ENCODE measurements at regions not wholly inside any gene's neighbourhood (a gene's known extent, or its start where the extent isn't known, plus 50 kb on each side); places are given as distances from the start of the nearest gene placed in this dataset.

- H3K4me3 ChIP-seq (replicated peaks in 1 of 2; ENCODE audit: low read depth in 2 of 2, low read length in 2 of 2), result no peak overlapping the region
- no peak for TF ChIP-seq CTCF (IDR thresholded peaks at IDR 0.05; ENCODE audit: low read depth, low read length)
- no peak for DNase-seq (ENCODE audit: low read depth in 2 of 2)
Observed at GRCh38 chr2:62439425-62439824, 66.6 kb downstream of the TMEM17 start.

DNA sequence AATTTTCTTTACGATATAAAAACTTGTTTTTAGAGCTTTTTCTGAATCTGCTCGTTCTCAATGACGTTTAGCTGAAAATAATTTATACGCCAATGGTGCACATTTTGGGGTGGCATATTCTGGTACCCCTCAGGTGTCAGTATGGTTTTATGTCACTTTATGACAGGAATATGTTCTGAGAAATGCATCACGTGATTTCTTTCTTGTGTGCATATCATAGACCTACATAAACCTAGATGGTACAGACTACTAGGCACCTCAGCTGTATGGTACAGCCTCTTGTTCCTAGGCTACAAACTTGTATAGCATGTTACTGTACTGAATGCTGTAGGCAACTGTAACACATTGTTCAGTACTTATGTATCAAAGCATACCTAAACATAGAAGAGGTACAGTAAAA, 68.2 kb downstream of the TMEM17 start:
- no peak overlapping the region for H3K4me3 ChIP-seq (replicated peaks in 1 of 2; ENCODE audit: low read depth in 2 of 2, low read length in 2 of 2)
- no peak for DNase-seq (ENCODE audit: low read depth in 2 of 2)
- no peak for TF ChIP-seq CTCF (IDR thresholded peaks at IDR 0.05; ENCODE audit: low read depth, low read length)

- DNase-seq (ENCODE audit: low read depth in 2 of 2), result no peak
- TF ChIP-seq CTCF (IDR thresholded peaks at IDR 0.05; ENCODE audit: low read depth, low read length), result no peak
- no peak overlapping the region for H3K4me3 ChIP-seq (replicated peaks in 1 of 2; ENCODE audit: low read depth in 2 of 2, low read length in 2 of 2)
Observed at GRCh38 chr2:62435720-62436119, 70.3 kb downstream of the TMEM17 start.

DNA sequence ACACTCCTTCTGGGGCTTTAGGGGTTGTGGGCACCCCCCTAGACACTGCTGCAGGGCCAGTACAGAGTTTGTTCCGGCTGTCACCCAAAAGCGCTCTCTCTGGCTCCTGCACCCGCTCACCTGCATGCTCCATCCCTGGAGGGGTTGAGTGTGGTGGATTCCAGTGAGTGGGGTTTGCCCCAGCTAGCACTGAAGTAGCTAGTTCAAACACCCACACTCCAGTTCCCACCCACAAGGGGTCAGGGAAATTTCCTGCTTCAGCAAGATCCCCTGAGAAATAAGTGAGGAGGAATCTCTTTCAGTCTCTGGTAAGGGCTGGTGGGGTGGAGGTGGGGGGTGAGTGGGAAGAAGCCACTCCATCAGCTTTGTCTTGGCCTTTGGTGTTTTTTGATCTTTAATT, 73.6 kb downstream of the TMEM17 start:
- DNase-seq (ENCODE audit: low read depth in 2 of 2), result no peak
- no peak overlapping the region for H3K4me3 ChIP-seq (replicated peaks in 1 of 2; ENCODE audit: low read depth in 2 of 2, low read length in 2 of 2)
- no peak for TF ChIP-seq CTCF (IDR thresholded peaks at IDR 0.05; ENCODE audit: low read depth, low read length)

DNA sequence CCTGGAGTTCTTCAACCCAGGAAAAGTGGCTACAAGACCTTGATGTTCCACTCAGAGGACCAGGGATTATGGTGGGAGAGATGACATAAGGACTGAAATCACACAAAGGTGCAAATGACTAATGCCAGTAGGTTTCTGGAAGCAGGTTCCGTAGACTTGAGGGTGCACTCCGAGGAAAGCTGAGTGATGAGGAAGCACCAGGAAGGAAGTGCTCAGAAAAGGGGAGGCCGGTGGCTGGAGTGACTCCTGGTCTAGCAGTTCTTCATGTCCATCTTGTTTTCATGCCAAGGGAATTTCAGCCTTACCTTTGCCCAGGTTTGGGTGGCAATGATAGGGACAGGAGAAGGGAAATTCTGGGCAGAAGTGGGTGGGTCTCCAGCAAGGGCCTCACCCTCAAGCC, 74.5 kb downstream of the TMEM17 start:
- no peak for DNase-seq (ENCODE audit: low read depth in 2 of 2)
- no peak overlapping the region for H3K4me3 ChIP-seq (replicated peaks in 1 of 2; ENCODE audit: low read depth in 2 of 2, low read length in 2 of 2)
- no peak for TF ChIP-seq CTCF (IDR thresholded peaks at IDR 0.05; ENCODE audit: low read depth, low read length)

DNA sequence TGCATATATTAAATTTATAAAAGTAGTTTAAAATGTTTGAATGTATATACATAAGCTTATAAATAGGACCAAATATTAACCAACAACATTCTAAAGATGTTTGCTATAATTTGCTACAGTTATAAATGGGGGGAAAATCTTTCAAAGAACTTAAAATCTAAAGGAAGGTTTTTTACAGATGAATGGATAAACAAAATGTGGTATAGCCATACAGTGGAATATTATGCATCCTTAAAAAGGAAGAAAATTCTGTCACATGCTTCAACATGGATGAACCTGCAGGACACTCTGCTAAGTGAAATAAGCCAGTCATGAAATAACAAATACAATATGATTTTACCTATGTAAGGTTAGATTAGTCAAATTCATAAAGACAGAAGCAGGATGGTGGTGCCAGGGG, 75.8 kb downstream of the TMEM17 start:
- no peak overlapping the region for H3K4me3 ChIP-seq (replicated peaks in 1 of 2; ENCODE audit: low read depth in 2 of 2, low read length in 2 of 2)
- TF ChIP-seq CTCF (IDR thresholded peaks at IDR 0.05; ENCODE audit: low read depth, low read length), result no peak
- DNase-seq (ENCODE audit: low read depth in 2 of 2), result no peak

DNA sequence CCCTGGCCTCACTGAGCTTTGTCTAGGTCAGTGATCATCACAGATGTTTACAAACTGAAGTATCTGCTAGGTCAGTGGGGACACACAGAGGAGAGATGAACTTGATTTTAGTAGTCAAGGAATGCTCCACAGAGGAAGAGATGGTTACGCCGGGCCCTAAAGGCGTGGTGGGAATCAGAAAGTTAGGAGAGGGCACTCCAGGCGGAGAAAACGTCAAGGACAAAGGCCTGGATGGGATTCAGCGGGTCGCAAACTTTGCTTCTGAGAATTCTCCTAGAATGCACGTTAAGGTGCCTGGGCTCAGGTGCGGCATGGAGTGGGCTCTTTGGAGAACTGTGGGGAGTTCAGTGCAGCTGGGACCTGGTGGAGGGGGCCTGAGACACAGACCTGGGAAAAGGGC, 78.8 kb downstream of the TMEM17 start:
- DNase-seq (ENCODE audit: low read depth in 2 of 2), result no peak
- H3K4me3 ChIP-seq (replicated peaks in 1 of 2; ENCODE audit: low read depth in 2 of 2, low read length in 2 of 2), result no peak overlapping the region
- no peak for TF ChIP-seq CTCF (IDR thresholded peaks at IDR 0.05; ENCODE audit: low read depth, low read length)

All from cardiac fibroblast (primary cell).